Activated naive CD8-positive, alpha-beta T cell (primary cell): ENCODE measurements at regions not wholly inside any gene's neighbourhood (a gene's known extent, or its start where the extent isn't known, plus 50 kb on each side); places are given as distances from the start of the nearest gene placed in this dataset.
"Not testable (repeated sequence)": the region's sequence is repeated elsewhere in the genome, so short reads cannot be mapped to it uniquely, and the experiment has no call there.

Source experiments
- H3K27ac Mint-ChIP-seq: one replicate; pipeline ENCODE4 v1.8.0; 2021; ENCODE audit warnings: mixed read lengths
- H3K27me3 Mint-ChIP-seq: one replicate; pipeline ENCODE4 v1.8.0; 2021; ENCODE audit warnings: mixed read lengths
- H3K36me3 Mint-ChIP-seq: one replicate; pipeline ENCODE4 v1.8.0; 2021; ENCODE audit warnings: mixed read lengths
- H3K4me1 Mint-ChIP-seq: one replicate; pipeline ENCODE4 v1.8.0; 2021; ENCODE audit warnings: low read depth, mixed read lengths
- H3K4me3 Mint-ChIP-seq: one replicate; pipeline ENCODE4 v1.8.0; 2021; ENCODE audit warnings: mild to moderate bottlenecking, mixed read lengths
- H3K9me3 Mint-ChIP-seq: one replicate; pipeline ENCODE4 v1.8.0; 2021; ENCODE audit warnings: low read depth, mixed read lengths

GRCh38 chr6:28782113-28782673 lies 141.6 kb downstream of the TRIM27 start:
- H3K9me3 Mint-ChIP-seq: peaks cover 4% of the 10 kb centered on the region
- no peak overlapping the region for H3K4me3 Mint-ChIP-seq
- H3K27ac Mint-ChIP-seq: no peak overlapping the region
- peaks cover 67% of the 10 kb centered on the region for H3K27me3 Mint-ChIP-seq
- peaks cover 11% of the 10 kb centered on the region for H3K36me3 Mint-ChIP-seq
- H3K4me1 Mint-ChIP-seq: peaks cover 4% of the 10 kb centered on the region

GRCh38 chr6:28785962-28786679 lies 137.7 kb downstream of the TRIM27 start:
- peaks cover 13% of the 10 kb centered on the region for H3K9me3 Mint-ChIP-seq
- H3K36me3 Mint-ChIP-seq: peaks cover 16% of the 10 kb centered on the region
- H3K4me3 Mint-ChIP-seq: no peak overlapping the region
- H3K27me3 Mint-ChIP-seq: peaks cover 67% of the 10 kb centered on the region
- H3K4me1 Mint-ChIP-seq: peaks cover 12% of the 10 kb centered on the region
- H3K27ac Mint-ChIP-seq: peak overlapping the region; percentile 2

GRCh38 chr6:28789553-28790083 lies 134.2 kb downstream of the TRIM27 start:
- Mint-ChIP-seq H3K27ac (peak overlapping the region; percentile 61), H3K4me1 (peaks cover 11% of the 10 kb centered on the region), H3K9me3 (peaks cover 17% of the 10 kb centered on the region), H3K27me3 (peaks cover 74% of the 10 kb centered on the region), H3K36me3 (peaks cover 18% of the 10 kb centered on the region), H3K4me3 (peak overlapping the region; percentile 60)

GRCh38 chr6:28791002-28791383 lies 132.8 kb downstream of the TRIM27 start:
- peaks cover 17% of the 10 kb centered on the region for H3K9me3 Mint-ChIP-seq
- H3K36me3 Mint-ChIP-seq: peaks cover 15% of the 10 kb centered on the region

GRCh38 chr6:28794175-28795002 lies 129.4 kb downstream of the TRIM27 start:
- H3K9me3 Mint-ChIP-seq: peaks cover 20% of the 10 kb centered on the region
- peaks cover 10% of the 10 kb centered on the region for H3K4me1 Mint-ChIP-seq
- peak overlapping the region; percentile 30 for H3K4me3 Mint-ChIP-seq
- no peak overlapping the region for H3K27ac Mint-ChIP-seq
- H3K36me3 Mint-ChIP-seq: peaks cover 17% of the 10 kb centered on the region
- H3K27me3 Mint-ChIP-seq: peaks cover 75% of the 10 kb centered on the region

More at GRCh38 chr6:28791002-28791383, 132.8 kb downstream of the TRIM27 start:
- Mint-ChIP-seq H3K4me1 (peaks cover 11% of the 10 kb centered on the region), H3K4me3 (no peak overlapping the region), H3K27me3 (peaks cover 74% of the 10 kb centered on the region), H3K27ac (peak overlapping the region; percentile 61)

GRCh38 chr6:28800647-28801046 lies 123.1 kb downstream of the TRIM27 start:
- peaks cover 69% of the 10 kb centered on the region for H3K27me3 Mint-ChIP-seq
- H3K27ac Mint-ChIP-seq, H3K4me3 Mint-ChIP-seq, H3K4me1 Mint-ChIP-seq, H3K36me3 Mint-ChIP-seq: not testable (repeated sequence)
- H3K9me3 Mint-ChIP-seq: peaks cover 12% of the 10 kb centered on the region

GRCh38 chr6:28802417-28803336 lies 121.1 kb downstream of the TRIM27 start:
- no peak overlapping the region for H3K27ac Mint-ChIP-seq
- H3K4me1 Mint-ChIP-seq: peaks cover 7% of the 10 kb centered on the region
- H3K27me3 Mint-ChIP-seq: peaks cover 62% of the 10 kb centered on the region
- H3K36me3 Mint-ChIP-seq: peaks cover 2% of the 10 kb centered on the region
- H3K9me3 Mint-ChIP-seq: peaks cover 8% of the 10 kb centered on the region
- no peak overlapping the region for H3K4me3 Mint-ChIP-seq

- H3K9me3 Mint-ChIP-seq: peaks cover 12% of the 10 kb centered on the region
- H3K27me3 Mint-ChIP-seq: peaks cover 64% of the 10 kb centered on the region
- no peak overlapping the region for H3K4me3 Mint-ChIP-seq
- peaks cover 9% of the 10 kb centered on the region for H3K4me1 Mint-ChIP-seq
- H3K27ac Mint-ChIP-seq: no peak overlapping the region
- peaks cover 4% of the 10 kb centered on the region for H3K36me3 Mint-ChIP-seq
These were observed 120.5 kb downstream of the TRIM27 start for GRCh38 chr6:28803337-28803709.

- Mint-ChIP-seq H3K36me3 (peaks cover 9% of the 10 kb centered on the region), H3K4me1 (peaks cover 9% of the 10 kb centered on the region), H3K27me3 (peaks cover 68% of the 10 kb centered on the region), H3K27ac (peak overlapping the region; percentile 68), H3K9me3 (peaks cover 17% of the 10 kb centered on the region), H3K4me3 (no peak overlapping the region)
These were observed 116.0 kb downstream of the TRIM27 start for GRCh38 chr6:28807682-28808280.

- peaks cover 13% of the 10 kb centered on the region for H3K9me3 Mint-ChIP-seq
- peaks cover 12% of the 10 kb centered on the region for H3K36me3 Mint-ChIP-seq
- H3K27ac Mint-ChIP-seq: no peak overlapping the region
- H3K4me1 Mint-ChIP-seq: peaks cover 7% of the 10 kb centered on the region
- H3K27me3 Mint-ChIP-seq: peaks cover 67% of the 10 kb centered on the region
- H3K4me3 Mint-ChIP-seq: no peak overlapping the region
These were observed 115.4 kb downstream of the TRIM27 start for GRCh38 chr6:28808383-28808782.

GRCh38 chr6:28809947-28810658 lies 113.7 kb downstream of the TRIM27 start:
- Mint-ChIP-seq H3K27ac (no peak overlapping the region), H3K9me3 (peaks cover 13% of the 10 kb centered on the region), H3K4me3 (no peak overlapping the region), H3K27me3 (peaks cover 72% of the 10 kb centered on the region), H3K36me3 (peaks cover 17% of the 10 kb centered on the region), H3K4me1 (peaks cover 19% of the 10 kb centered on the region)

- H3K27ac Mint-ChIP-seq: no peak overlapping the region
- H3K4me1 Mint-ChIP-seq: peaks cover 19% of the 10 kb centered on the region
- no peak overlapping the region for H3K4me3 Mint-ChIP-seq
- H3K36me3 Mint-ChIP-seq: peaks cover 17% of the 10 kb centered on the region
- H3K27me3 Mint-ChIP-seq: peaks cover 77% of the 10 kb centered on the region
- peaks cover 13% of the 10 kb centered on the region for H3K9me3 Mint-ChIP-seq
These were observed 113.1 kb downstream of the TRIM27 start for GRCh38 chr6:28810659-28811053.

- Mint-ChIP-seq H3K9me3 (peaks cover 13% of the 10 kb centered on the region), H3K36me3 (peaks cover 19% of the 10 kb centered on the region), H3K27me3 (peaks cover 79% of the 10 kb centered on the region), H3K27ac (peak overlapping the region; percentile 61), H3K4me1 (peaks cover 20% of the 10 kb centered on the region), H3K4me3 (peak overlapping the region; percentile 43)
These were observed 111.9 kb downstream of the TRIM27 start for GRCh38 chr6:28811873-28812272.
